Natural killer cell (primary cell): ENCODE measurements at regions not wholly inside any gene's neighbourhood (a gene's known extent, or its start where the extent isn't known, plus 50 kb on each side); places are given as distances from the start of the nearest gene placed in this dataset.

Source experiments
- ATAC-seq, 3 donors: fragments of 150-1000 bp in 2 of 3; fragments of 200-7000 bp in 1 of 3; cut with Tn5 transposase; 1 replicate in 1 of 3; 2 replicates in 2 of 3; pipeline ENCODE4 v1.10.0; 2021; ENCODE audit warnings: mild to moderate bottlenecking in 2 of 3, moderate library complexity in 2 of 3
- DNase-seq, 2 donors: peaks; one replicate each; pipeline versions ENCODE4 v3.0.0 to v3.0.0-alpha.2; 2013 to 2021; ENCODE audit warnings: mixed read lengths in 1 of 2
- H3K27ac ChIP-seq: one replicate; pipeline ENCODE4 v1.5.1; 2013; ENCODE audit warnings: mild to moderate bottlenecking, low read length
- H3K27me3 ChIP-seq: one replicate; pipeline ENCODE4 v1.6.1; 2013; ENCODE audit warnings: low read length; ENCODE audit not compliant: control insufficient read depth, insufficient read depth
- H3K36me3 ChIP-seq: one replicate; pipeline ENCODE4 v1.6.1; 2013; ENCODE audit warnings: low read length; ENCODE audit not compliant: control insufficient read depth, insufficient read depth
- H3K4me1 ChIP-seq: one replicate; pipeline ENCODE4 v1.6.1; 2013; ENCODE audit warnings: low read length; ENCODE audit not compliant: control insufficient read depth, insufficient read depth
- H3K4me3 ChIP-seq: one replicate; pipeline ENCODE4 v1.5.1; 2013; ENCODE audit warnings: low read length
- H3K9me3 ChIP-seq: one replicate; pipeline ENCODE4 v1.6.1; 2013; ENCODE audit warnings: low read length; ENCODE audit not compliant: control insufficient read depth, insufficient read depth
- H3K27ac Mint-ChIP-seq, 2 donors: one replicate each; pipeline ENCODE4 v1.8.0; 2022; ENCODE audit warnings: mild to moderate bottlenecking in 2 of 2, mixed read lengths in 2 of 2, moderate library complexity in 1 of 2
- H3K27me3 Mint-ChIP-seq, 2 donors: one replicate each; pipeline ENCODE4 v1.8.0; 2022; ENCODE audit warnings: low read depth in 2 of 2, mixed read lengths in 2 of 2
- H3K36me3 Mint-ChIP-seq: one replicate; pipeline ENCODE4 v1.8.0; 2022; ENCODE audit warnings: mixed read lengths
- H3K4me1 Mint-ChIP-seq, 2 donors: one replicate each; pipeline ENCODE4 v1.8.0; 2022; ENCODE audit warnings: mixed read lengths in 2 of 2
- H3K4me3 Mint-ChIP-seq: one replicate; pipeline ENCODE4 v1.8.0; 2022; ENCODE audit warnings: mild to moderate bottlenecking, moderate library complexity, mixed read lengths
- H3K9me3 Mint-ChIP-seq, 2 donors: one replicate each; pipeline ENCODE4 v1.8.0; 2022; ENCODE audit warnings: mixed read lengths in 2 of 2
- CTCF ChIP-seq: fragments of 200-600 bp; IDR thresholded peaks from one replicate; pipeline ENCODE4 v1.8.0; 2022; ENCODE audit warnings: antibody characterized with exemption
- WGBS: methylation state at CpG from one replicate; pipeline ENCODE4 v1.1.7; 2013; ENCODE audit warnings: missing lambda C conversion rate; ENCODE audit not compliant: insufficient coverage; 5-methylcytosine and 5-hydroxymethylcytosine counted together
- intact Hi-C: fragments of 100-400 bp; cut with micrococcal nuclease; formaldehyde crosslinking; loops from one replicate; pipeline ENCODE4 v1.14.2; 2022

- Histone ChIP-seq H3K36me3 (no peaks in the 10 kb centered on the region), H3K4me1 (no peaks in the 10 kb centered on the region), H3K4me3 (no peak overlapping the region), H3K27me3 (no peaks in the 10 kb centered on the region), H3K9me3 (no peaks in the 10 kb centered on the region), H3K27ac (no peak overlapping the region)
- Mint-ChIP-seq H3K9me3 (peaks cover 0 to 3% of the 10 kb centered on the region in 2 donors), H3K36me3 (no peaks in the 10 kb centered on the region), H3K4me1 (no peaks in the 10 kb centered on the region), H3K27ac (no peak overlapping the region), H3K4me3 (no peak overlapping the region), H3K27me3 (peaks cover 18 to 33% of the 10 kb centered on the region in 2 donors)
- intact Hi-C loops, result no loop called here
- no peak for TF ChIP-seq CTCF
- no CpG with 5 or more reads among the region's 2 CpGs for WGBS
- DNase-seq (no peak), ATAC-seq (no peak)
Measured at GRCh38 chr1:214174508-214175199, 106.3 kb upstream of the SMYD2 start.

GRCh38 chr1:214178102-214178501 lies 102.9 kb upstream of the SMYD2 start:
- Mint-ChIP-seq H3K27me3 (peaks cover 39 to 47% of the 10 kb centered on the region in 2 donors), H3K4me1 (no peaks in the 10 kb centered on the region), H3K9me3 (peaks cover 0 to 3% of the 10 kb centered on the region in 2 donors), H3K4me3 (no peak overlapping the region), H3K27ac (no peak overlapping the region), H3K36me3 (no peaks in the 10 kb centered on the region)
- TF ChIP-seq CTCF, result no peak
- Histone ChIP-seq H3K27me3 (peaks cover 2% of the 10 kb centered on the region), H3K4me1 (no peaks in the 10 kb centered on the region), H3K4me3 (no peak overlapping the region), H3K27ac (no peak overlapping the region), H3K36me3 (no peaks in the 10 kb centered on the region), H3K9me3 (no peaks in the 10 kb centered on the region)
- 100% methylated on average over 1 of the region's 2 CpGs for WGBS
- ATAC-seq (no peak), DNase-seq (no peak)
- intact Hi-C loops, result no loop called here

DNA sequence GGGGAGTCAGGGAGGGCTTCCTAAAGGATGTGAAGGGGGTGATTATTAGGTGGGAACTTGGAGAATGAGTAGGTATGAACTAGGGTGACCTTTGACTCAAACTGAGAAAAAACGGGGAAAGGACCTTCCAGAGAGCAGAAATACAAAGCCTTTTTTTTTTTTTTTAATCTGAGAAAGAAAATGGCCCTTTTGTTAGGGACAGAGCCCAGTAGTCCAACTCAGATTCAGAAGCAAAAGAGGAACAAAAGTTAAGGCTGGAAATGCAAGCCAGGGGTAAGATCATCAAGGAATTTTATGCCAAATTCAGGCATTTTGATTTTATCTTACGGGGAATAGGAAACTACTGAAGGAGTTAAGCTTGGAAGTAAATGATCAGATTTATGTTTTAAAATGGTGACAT lies 96.0 kb upstream of the SMYD2 start:
- intact Hi-C loops, result no loop called here

More for the DNA sequence above, 96.0 kb upstream of the SMYD2 start:
- no peak for TF ChIP-seq CTCF
- Histone ChIP-seq H3K4me1 (no peaks in the 10 kb centered on the region), H3K36me3 (no peaks in the 10 kb centered on the region), H3K27me3 (peaks cover 16% of the 10 kb centered on the region), H3K27ac (no peak overlapping the region), H3K4me3 (no peak overlapping the region), H3K9me3 (no peaks in the 10 kb centered on the region)
- no peaks in the 10 kb centered on the region for H3K4me1 Mint-ChIP-seq
- H3K36me3 Mint-ChIP-seq, result no peaks in the 10 kb centered on the region
- no peaks in the 10 kb centered on the region for H3K9me3 Mint-ChIP-seq
- peaks cover 45 to 71% of the 10 kb centered on the region in 2 donors for H3K27me3 Mint-ChIP-seq
- H3K27ac Mint-ChIP-seq, result no peak overlapping the region
- no peak overlapping the region for H3K4me3 Mint-ChIP-seq
- DNase-seq, result no peak
- no peak for ATAC-seq
- 42% methylated on average over 1 of the region's 2 CpGs for WGBS
